GM21529 (cell line): ENCODE measurements at regions not wholly inside any gene's neighbourhood (a gene's known extent, or its start where the extent isn't known, plus 50 kb on each side); places are given as distances from the start of the nearest gene placed in this dataset.
"Not testable (repeated sequence)": the region's sequence is repeated elsewhere in the genome, so short reads cannot be mapped to it uniquely, and the experiment has no call there.

ENCODE experiments used
- ATAC-seq: cut with Tn5 transposase; IDR thresholded peaks from one replicate; pipeline ENCODE4 v1.9.1; 2021; ENCODE audit not compliant: unreplicated experiment

DNA sequence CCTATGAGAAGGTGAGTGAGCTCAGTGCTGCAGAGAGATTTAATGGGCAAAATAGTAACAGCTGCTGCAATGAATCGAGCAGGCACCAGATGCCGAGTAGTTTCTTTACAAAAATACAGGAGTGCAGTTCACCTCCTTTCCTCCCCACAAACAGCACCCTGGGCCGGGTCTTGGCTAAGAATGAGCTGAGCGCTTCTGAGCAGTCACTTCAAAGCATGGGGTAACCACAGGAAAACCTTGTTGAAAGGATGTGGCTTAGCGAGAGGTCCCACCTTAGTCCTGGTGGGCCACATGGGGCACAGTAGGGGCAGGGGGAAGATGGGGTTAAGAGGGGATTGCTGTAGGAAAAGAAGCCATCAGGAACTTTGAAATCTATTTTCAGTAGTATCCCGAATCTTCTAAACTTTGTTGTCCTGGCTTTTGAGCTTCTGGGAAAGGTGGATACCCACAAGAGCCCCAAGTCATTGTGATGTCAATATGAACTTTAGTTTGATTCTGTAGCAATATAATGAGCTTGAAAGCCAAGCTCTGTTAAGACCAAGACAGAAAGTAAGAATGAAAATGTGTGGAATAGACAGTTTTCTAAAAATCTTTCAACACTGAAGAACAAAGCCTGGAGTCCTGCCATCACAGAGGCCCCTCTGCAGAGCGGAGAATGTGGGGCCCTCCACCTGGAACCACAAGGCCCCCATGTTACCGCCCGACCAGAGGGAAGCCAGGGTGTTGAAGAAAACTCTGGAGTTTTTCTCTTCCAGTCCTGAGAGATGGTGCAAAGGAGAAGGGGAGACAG lies 101.0 kb upstream of the ZNF236 start:
- ATAC-seq: no peak

DNA sequence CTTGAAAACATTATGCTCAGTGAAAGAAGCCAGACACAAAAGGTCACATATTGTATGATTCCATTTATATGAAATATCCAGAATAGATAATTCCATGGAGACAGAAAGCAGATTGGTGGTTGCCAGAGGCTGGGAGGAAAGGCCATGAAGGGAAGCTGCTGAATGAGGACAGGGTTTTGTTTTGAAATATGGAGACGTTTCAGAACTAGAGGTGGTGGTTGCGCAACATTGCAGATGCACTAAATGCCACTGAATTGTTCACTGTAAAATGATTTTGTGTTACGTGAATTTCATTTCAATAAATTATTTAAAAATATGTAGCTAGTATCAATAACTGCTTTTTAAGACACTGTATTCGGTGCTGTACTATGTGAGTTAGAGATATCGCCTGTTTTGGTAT lies 101.7 kb upstream of the ZNF236 start:
- no peak for ATAC-seq

DNA sequence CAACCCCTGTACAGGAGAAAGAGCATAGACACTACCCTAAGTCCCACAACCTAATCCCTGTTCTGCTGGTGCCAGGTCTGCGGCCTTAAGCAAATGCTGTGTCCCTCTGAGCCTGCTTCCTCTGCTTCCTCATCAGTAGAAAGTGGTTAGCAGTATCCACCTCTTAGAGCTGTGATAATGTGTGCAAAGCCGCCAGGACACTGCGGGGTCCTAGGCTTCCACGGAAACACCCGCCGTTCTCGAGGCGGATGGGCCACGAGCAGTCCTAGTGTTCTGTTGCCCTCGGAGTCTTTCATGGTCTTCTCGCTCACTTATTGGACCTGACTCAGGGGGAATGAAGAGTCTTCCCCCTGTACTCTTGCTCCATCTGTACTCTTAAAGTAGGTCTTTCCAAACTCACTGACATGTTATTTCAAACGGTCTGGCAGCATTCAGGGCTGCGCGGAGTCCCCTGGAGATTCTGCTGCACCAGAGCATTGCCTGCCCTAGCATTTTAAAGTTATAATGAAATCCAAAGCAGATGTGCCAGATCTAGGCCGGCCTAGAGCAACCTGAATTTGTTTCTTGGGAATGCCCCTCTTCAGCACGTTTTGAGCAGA lies 107.2 kb upstream of the ZNF236 start:
- ATAC-seq: no peak

DNA sequence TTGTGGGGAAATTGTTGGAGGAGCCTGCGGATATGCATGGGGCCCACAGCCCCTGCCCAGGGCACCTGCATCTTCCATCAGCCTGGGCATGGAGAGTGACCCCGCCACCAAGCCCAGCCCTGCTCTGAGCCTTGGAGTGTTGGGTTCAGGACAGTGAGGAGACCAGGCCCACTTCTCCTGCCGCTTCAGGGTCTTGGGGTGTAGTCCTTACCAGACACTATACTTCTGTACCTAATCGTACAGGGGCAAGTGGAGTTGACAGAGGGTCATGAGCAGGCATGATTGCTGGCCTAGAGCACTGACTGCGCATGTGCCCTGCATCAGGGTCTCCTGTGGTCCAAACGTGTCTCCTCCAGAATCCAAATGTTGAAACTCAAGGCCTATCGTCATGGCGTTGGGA lies 108.9 kb upstream of the ZNF236 start:
- ATAC-seq: no peak

DNA sequence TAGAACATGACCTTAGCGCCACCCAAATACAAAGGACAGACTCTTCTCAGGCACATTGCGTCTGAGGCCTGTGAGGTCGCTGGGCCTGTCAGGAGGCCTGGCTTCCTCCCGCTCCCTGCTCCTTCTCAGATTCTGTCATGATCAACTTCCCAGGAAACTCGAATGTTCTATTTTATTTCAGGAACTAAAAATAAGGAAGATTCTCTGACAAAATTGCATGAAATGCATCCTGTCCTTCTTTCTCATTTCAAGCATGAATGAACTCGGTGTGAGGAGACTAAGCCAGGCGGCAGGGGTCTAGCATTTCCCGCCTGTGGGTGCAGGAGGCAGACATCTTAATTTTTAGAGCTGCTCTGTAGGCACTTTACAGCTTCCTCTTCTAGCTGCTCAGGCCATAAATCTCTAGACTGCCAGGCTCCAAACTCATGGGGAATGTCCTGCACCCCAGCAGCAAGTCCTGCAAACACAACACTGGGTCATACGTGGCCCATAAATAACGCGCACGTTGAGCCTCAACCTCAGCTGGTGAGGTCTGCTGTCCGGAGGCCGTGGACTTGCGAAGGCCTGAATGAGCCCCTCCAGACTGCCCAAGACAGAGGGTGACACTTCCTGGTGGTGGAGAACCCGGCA lies 109.7 kb upstream of the ZNF236 start:
- ATAC-seq: no peak

DNA sequence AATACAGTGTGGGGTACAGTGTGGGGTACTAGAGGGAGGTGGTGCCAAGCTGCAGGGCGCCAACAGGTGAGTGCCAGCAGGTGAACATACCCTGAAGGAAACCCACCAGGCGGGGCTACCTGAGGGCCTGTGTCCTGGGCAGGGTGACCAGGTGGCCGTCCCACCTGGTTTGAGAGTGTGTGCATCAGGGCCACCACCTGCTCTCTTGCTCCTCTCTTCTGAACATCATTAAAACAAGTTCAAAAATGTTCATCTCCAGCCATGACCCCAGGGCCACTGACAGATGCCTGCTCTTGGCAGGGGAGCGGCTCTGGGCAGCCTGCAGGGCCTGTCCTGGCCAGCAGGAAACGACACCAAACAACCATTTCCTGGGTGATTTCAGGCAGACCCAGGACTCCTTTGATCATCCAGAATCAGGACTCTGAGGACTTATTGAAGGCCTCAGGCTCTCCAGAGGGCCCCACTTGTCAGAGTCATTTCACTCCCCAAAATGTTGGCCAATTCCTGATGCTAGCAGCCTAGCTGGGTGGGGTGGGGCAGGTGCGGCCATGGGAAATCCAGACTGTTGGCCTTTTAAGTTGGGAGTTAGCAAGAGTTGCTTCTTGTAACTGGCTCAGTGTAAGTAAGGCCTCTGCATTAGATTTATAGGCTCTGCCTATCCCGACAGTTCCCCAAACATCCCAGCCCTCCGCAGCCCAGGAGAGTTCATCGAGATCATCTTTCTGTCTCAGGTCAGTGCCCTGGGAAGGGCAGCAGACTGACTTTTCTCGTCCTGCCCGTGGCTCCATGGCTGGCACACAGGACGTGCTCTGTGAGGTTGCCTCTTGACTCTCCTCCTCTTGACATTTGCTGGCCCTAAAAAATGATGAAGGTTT lies 111.5 kb upstream of the ZNF236 start:
- ATAC-seq: no peak

DNA sequence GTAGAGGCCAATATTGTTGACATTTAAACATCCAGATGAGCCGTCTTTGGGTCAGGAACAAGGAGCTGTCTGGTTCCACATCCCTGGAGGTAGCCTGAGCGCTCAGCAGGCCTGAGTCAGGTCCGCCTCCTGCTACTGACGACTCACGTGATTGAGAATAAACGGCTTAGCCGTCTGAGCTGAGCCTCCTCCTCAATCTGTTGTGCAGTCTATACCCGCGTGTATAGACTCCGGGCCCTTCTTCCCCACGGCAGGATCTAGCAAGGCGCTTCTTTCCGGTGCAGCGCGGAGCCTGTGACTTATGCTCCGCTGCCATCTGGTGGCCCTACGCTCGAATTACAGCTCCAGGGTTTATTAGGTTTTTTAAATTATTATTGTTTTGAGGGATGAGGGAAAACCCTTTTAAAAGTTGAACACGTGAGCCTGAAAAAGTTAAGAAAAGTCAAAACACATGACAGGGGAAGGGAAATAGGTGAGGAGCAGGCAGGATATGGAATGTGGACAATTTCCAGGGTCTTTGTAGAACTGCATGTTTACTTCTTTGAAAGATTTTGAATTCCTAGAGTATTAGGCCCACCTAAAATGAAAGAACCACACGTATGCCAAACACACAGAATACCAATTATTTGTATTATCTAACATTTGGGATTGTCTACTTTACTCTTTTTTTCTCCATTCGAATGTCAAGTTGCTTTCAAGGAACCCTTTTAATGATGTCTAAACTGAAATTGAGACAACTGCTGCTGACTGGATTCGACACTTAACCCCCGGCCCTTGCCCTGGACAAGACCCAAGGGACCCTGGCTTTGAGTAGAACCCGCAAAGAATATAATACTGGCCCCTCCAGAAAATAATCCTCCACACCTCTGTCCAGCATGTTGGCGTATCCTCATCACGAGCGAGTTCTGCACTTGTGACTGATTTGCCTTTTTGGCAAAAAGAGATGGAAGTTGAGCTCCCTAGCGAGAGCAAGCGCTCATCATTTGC lies 112.4 kb upstream of the ZNF236 start:
- ATAC-seq: peak; percentile 74

DNA sequence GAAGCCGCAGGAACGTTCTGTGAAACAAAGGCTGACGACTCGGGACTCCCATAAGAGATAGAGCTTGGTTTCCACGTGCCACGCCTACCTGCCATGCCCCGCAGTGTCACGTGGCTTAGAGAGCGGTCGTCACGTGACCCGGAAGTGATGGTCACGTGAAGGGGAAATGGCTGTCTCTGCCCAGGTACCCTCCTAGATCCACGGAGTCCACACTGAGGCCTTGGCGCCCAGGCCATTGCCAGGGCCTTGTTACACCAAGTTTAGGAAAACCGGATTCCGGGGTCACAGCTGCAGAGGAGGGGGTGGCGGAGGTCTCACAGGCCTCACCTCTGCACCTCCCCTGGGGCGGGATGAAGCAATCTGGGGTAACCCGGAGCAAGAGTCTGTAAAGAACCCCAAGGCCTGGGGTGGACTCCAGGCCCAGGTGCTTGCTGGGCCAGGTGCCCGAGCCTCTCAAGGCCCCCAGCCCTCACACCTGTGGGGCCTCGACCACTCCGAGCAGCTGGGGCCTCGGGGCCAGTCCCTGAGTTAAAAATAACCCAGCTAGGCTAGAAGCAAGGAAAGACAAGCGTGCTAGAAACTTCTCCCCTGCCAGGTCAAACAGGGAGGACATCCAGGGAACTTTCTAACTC lies 113.5 kb upstream of the ZNF236 start:
- no peak for ATAC-seq

DNA sequence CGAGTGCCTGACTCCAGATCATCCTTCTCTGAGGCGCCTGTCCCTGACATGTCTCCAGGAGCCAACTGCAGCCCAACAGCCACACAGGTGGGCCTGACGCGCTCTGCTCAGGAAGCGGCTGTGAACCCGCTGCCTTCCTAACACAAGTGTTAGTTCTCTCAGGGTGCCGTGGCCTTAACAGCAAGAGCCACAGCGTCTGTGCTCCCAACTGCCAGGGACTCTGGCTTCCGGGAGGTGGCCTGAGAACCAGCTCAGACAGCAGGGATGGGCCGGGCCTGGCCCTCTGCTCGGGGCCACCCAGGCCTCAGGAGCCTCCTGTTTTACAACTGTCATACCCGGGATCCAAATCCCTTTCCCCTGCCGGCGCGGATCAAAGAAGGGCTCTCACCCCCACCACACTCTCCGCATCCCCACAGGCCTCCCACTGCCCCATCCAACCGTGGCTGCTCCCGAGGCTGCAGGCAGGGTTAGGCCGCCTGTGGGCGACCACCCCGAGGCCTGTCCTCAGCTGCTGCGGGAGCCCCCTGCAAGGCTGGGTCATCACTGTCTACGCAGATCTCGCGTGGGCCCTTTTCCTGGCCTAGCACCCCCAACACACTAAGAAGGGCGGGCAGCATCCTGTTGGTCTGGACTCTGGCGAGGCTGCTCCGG lies 114.2 kb upstream of the ZNF236 start:
- ATAC-seq: no peak

DNA sequence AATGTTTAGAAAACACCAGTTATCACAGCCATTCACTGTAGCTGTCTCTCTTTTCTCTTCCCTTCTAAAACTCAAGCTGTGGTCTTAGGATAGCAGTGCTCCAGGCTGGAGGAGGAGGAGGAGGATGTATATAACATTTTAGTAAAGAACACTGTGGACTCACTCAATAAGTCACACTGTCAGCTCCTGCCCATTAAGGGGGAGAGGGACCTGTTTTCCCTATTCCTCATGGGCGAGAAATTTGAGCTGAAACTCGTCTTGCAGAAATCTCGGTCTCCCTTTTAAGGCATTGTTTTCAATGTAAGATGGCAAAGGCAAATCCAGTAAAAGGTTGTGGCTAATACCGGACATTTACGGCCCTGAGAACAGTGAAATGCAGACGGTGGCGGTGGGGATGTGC lies 114.8 kb upstream of the ZNF236 start:
- no peak for ATAC-seq

DNA sequence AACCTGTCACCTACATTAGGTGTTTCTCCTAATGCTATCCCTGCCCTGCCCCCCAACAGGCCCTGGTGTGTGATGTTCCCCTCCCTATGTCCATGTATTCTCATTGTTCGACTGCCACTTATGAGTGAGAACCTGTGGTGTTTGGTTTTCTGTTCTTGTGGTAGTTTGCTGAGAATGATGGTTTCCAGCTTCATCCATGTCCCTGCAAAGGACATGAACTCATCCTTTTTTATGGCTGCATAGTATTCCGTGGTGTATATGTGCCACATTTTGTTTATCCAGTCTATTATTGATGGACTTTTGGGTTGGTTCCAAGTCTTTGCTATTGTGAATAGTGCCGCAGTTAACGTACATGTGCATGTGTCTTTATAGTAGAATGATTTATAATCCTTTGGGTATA lies 117.8 kb upstream of the ZNF236 start:
- not testable (repeated sequence) for ATAC-seq

DNA sequence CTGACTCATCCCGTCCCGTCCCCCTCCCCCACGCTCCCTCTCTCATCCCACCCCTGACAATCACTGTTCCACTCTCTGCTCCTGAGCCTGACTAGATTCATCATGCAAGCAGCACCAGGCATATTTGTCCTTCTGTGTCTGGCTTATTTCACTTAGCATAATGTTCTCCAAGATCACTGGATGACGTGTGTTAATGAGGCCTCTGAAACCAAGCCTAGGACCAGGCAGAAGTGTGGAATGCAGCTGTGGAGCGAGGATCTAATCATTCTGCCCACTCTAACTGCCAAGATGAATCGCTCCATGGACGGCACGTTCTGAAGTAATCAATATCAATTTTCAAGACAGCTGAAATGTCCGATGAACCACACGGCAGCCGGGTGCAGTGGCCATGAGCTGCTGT lies 122.4 kb upstream of the ZNF236 start:
- no peak for ATAC-seq

DNA sequence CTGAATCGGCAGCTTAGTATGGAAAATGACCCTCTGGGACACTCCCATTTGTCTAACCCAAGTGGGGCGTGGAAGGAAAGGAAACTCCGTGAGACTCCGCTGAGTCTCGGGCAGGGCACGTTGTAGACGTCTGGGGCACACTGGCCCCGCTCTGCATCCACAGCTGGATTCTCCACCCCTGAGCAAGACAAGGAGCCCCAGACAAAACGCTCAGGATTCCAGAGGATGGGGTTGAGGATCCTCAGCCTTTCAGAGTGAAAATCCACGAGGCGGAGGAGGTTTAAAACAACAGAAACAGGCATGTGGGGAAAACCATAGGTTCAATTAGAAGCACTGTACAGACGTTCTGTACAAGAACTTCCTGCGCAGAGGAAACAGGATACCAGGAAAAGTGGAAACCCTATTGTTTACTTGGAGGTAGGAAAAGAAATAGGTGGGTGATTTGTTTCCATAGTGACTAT lies 124.9 kb upstream of the ZNF236 start:
- no peak for ATAC-seq

DNA sequence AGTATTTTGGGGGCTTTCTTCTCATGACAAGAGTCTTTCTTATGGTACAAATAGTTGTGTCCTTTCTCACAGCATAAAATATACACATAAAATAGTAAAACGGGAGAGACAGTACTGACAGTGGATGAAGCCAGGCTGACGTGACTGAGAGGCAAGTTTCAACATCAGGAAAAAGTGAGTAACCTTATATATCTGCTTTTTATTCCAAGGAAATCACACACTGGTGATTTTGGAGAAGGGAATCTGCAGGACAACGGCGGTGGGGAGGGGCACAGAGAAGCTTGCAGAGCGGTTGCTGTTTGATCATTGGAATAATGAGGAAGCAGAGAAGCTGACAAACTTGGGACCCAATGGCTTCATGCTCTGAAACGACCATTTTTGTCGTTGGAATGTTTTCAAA lies 130.6 kb upstream of the ZNF236 start:
- no peak for ATAC-seq

DNA sequence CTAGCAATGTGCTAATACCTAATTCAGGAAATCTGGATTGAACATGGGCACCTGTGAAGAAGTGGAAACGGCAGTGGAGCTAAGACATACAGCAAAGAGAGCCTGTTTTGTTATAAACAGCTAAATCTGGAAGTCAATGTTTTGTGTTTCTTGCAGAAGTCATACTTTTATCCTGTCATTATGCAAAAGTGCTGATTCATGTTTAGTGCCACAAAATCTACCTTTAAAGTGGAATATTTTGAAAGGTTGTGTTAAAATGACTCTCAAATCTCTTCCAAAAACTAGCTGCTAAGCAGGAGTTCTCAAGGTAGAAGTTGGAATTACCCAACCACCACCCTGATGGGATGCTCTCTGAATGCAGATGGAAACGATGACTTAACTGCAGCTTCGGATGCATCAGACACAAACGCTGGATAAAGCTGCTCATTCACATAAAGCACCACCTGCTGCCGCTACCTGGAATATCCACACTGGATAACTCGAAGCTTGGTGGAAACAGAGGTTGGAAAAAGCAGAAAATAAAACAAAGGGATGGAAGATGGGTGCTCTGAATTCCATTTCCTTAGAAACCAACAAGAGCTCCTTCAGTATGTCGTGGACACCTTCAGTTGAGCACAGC lies 132.6 kb upstream of the ZNF236 start:
- no peak for ATAC-seq

DNA sequence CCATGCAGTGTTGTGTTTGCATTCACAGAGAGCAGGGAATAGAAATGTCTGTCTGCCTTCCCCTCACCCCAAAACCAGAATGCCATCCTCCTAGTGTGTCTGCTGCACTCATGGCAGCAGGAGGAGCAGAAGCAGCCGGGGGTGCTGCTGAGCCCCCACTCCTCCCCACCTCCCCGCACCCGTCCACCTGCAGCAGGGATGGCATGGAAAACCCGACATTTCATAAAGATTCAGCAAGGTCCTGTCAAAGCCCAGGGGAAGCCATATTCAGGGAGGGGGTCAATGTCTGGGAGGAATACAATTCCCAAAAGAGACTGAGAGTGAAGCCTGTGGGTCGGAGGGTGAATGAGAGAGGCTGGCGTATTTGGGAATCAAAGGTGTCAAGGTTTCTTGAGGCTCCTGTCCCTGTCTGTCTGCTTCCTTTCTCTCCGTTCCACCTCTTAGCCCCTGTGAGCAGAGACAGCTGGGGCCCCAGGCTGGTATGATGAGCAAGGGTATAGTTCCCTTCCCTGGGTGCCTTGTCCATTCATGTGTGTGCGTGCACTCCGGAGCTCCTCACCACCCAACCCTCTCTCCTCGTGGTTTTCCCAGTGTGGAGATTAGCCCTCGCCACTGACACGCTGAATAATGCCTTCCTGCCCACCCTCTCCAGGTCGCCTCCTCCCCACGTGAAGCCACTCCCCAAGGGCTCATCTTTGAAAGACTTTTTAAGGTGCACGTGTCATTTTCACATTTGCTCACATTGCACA lies 133.5 kb upstream of the ZNF236 start:
- ATAC-seq: no peak

DNA sequence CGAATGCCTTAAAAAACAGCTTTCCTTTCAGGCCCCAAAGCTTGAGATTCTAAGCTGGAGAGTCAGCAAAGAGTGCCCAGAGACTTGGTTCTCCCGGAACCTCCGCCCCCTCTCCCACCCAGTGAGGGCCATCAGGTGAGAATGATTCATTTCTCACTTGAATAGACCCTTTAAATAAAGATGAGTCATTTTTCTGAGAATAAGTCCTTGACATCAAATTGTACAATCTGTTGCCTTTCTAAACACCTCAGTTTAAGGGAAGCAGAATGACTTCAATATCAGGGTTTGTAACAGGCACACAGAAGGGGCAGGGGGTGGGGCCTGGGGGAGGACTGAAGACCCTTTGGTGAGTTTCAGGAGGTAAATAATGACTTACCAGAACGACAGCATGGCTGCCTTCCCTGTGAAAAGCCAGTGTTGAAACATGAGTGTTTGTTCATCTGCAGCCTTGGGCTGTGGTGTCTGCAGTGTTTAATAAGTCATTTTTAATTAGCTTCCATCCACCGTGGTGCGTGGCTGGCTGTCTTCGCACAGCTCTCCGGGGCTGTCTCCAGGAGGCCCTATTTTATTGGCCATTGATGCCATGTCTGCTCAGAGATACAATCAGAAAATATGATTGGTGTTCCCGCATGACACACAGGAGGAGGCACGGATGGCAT lies 134.9 kb upstream of the ZNF236 start:
- peak; percentile 34 for ATAC-seq
